NOMO-1 treated with dmso at 0.1 percent for 144 hours (cell line): ENCODE measurements at regions not wholly inside any gene's neighbourhood (a gene's known extent, or its start where the extent isn't known, plus 50 kb on each side); places are given as distances from the start of the nearest gene placed in this dataset.
"Not testable (repeated sequence)": the region's sequence is repeated elsewhere in the genome, so short reads cannot be mapped to it uniquely, and the experiment has no call there.

Experiments used
- DNase-seq: peaks from one replicate; lab custom pipeline; 2025; ENCODE audit not compliant: unreplicated experiment; lab: John Stamatoyannopoulos, UW

DNA sequence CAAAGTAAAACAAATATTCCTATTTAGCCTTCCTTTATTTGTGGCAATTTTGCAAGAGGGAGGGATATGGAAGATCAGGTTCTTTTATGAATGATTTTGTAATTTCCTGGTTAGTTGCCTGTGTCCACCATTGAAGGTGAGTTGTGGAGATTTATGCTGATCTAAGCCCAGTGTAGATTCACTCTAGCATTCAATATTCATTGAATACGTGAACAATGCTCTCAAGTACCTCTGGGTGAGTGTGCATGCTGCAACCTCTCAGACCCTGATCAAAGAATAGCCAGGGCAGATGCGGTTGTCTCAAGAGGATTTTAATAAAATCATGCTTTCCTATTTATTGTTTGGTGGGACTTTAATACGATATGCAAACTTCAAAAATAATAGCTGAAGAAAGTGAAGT is 628.4 kb downstream of the SPRY1 start:
- DNase-seq: no peak

DNA sequence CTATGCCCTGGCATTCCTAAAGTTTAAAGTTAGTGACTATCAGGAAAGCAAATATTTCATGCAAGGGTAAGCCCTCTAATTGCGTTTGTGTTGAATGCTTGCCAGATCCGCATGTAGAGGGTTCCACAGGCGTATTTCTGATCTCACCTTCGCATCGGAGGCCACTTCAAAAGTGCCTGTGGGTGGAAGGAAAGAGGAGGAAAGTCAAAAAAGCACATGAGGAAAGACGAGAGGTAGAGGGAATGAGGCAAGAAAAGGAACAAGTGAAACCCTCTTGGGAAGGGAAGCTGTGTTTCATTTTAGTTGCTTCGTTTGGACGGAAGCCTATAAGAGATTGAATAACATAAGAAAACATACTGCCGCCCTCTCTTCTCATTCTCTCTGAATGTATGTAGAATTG is 628.8 kb downstream of the SPRY1 start:
- no peak for DNase-seq

DNA sequence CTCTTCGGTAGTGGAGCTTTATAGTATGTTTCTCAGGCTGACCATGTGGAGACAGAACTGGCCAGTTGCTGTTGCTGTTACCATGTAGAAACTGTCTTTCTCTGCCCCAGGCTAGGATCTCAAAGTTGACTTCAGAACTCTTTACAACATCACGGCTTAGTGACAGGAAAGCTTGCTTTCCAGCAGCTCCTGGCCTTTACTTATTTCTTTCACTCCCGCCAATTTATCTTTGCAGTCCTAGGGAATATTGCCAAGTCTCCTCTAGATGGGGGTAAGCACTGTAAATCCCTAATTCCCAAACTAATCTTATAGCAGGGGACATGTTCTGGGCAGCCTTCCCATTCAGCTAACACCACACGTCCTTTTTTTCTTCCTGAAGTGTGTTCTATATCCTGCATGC is 631.6 kb downstream of the SPRY1 start:
- no peak for DNase-seq

DNA sequence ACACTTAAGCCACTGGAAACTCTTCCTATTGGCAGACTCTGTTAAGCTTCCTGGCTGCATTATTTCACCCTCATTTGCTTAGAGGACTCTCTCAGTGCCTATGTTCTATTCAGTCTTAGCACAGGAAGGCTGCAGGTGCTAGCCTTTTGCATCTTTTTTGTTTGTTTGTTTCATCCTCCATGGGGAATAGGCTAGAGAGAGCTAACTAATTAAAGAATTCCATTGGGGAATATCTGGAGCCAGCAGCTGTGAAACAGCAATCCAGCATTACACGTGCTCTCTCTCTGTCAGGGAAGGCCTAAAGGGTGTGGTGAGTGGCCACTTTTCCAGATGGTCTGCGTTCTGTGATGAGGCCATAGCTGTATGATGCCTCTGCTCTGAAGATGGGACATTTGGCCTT is 633.6 kb downstream of the SPRY1 start:
- DNase-seq: no peak

DNA sequence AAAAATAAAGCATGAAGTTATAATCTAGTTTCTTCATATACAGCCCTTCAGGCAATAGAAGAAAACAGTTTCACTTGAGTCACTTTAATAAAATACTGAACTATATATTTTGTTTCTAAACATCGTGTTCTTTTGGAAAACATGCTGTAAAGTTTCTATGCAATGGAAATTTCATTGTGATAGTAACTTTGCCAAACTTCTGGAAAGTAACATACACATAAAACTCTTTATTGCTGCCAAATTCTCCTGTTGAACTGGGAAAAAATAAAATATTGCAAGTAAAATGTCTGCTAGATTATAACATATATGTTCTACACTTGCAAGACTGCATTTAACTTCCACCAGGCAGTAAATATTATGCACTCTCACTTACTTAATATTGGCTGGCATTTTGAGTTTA is 635.4 kb downstream of the SPRY1 start:
- DNase-seq: no peak

DNA sequence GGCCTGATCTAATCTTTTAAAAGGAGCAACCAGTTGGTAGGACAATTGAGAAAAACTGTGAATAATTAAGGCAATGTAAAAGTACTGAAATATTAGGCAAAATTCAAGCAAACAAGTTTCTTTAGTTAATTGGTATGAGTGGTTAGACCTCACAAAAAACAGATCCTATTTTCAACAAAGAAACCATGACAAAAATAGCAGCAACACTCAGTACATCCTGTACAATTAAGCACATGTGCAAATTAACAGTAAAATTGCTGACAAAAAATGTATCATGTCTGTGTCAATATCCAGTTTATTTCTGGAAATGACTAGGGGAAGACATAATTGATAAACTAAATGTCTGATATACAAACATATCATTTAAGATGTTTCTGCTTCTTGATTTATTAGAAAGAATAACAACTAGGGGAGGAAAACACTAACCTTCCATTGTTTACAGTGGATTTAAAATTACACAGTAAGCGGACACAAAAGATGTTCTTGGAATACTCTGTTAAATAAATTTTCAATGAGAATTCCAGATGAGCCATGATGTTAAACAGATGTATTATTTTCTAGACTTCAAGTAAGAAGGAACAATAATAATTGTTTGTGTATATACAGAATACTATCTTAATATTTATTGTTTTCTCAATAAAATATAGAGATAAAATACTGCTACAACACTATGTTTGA is 638.9 kb downstream of the SPRY1 start:
- DNase-seq: no peak

DNA sequence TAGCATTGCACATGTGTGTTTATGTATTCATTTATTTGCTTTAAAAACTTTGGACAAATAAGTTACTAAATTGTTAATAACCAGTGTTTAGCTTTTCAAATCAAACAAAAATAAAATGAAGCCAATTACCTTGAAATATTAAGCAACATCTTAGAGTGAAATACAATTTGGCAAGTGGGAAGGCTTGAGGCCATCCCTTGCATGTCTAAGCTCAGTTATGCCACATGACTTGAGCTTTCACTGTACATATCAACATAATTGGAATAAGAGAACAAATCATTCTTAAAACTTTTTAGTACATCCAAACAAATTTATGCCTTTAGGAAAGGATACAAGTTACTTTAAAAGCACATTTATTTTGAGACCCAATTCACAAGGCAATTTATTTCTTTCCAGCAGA is 640.6 kb downstream of the SPRY1 start:
- DNase-seq: no peak

DNA sequence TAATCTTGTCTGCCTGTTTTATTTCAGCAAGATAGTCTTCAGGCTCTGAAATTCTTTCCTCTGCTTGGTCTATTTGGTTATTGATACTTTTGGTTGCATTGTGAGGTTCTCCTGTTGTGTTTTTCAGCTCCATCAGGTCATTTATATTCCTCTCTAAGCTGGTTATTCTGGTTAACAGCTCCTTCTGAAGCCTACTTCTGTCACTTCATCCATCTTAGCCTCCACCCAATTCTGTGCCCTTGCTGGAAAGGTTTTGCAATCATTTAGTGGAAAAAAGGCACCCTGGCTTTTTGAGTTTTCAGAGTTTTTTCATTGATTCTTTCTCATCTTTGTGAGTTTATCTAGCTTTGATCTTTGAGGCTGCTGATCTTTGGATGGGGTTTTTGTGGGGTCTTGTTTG is 647.7 kb downstream of the SPRY1 start:
- DNase-seq: no peak

DNA sequence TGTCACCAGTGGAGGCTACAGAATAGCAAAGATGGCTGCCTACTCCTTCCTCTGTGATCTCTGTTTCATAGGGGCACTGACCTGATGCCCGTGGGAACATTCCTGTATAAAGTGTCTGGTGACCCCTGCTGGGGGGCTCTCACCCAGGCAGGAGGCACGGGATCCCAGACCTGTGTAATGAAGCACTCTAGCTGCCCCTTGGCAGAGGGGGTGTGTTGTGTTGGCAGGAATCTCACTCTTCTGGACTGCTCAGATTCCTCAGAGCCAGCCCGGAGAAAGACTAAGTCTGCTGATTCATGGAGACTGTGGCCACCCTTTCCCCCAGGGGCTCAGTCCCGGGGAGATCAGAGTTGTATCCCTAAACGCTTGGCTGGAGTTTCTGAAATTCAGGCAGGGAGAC is 648.3 kb downstream of the SPRY1 start:
- no peak for DNase-seq

DNA sequence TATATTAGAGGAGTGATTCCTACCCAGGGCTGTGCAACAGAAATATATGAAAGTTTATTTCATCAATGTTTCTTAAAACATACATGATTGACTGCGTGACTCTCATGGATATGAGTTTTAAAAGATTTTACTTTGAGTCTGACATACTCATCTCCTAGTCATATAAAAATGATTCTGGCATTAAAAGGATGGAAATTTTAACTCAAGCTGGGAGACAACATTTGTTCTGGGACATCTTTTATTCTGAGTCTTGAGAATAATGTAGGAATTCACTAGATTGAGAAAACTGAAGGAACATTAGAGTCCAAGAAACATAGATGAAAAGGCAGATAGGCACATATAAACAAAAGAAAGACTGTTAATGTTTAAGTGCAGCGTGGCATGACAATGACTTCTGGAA is 649.6 kb downstream of the SPRY1 start:
- no peak for DNase-seq

DNA sequence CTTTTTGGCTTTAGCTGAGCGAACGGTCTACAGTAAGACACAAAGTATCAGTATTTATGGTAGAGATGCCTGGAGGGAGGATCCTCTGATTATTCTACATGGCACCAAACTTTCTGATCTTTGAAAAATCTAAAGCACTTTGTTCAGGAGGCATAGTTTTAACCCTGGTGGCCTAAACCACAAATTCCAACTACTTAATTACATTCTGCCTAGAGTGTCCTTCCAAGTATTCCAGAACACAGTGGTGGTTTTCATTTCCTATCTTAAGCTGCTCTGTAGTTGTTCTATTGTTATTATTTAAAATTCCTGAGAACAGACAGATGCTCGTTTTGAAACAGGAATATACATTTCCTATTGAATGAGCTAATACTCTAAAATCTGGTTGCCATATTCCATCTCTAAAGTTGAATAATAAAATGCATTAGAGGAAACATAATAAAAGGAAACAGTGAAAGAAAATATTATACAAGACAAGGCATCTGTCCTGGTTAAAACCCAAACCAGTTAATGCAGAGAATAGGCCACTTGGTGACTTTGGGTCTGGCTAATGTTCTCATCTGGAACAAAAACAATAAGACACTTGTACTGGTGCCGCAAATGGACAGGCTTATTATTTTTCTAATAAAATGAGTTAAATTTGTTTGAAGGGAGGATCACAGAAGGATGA is 657.4 kb downstream of the SPRY1 start:
- DNase-seq: no peak

DNA sequence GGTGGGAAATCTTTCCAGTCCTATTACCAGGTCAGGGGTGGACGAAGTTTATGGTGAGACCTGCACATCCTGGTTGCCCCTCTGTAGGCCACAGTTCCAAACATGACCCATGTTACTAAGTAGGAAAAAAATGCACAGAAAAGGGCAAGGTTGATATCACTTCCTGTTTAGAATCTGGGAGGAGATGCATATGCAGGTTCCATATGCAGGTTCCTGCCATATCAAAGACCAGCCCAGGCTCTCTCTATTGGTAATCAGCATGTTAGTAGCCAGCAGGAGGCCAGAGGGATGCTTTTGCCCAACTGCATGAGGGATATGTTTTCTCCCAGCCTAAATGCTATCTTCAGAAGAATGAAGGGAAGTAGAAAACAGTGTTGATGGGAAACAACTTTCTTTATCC is 657.2 kb downstream of the ANKRD50 start:
- DNase-seq: no peak

DNA sequence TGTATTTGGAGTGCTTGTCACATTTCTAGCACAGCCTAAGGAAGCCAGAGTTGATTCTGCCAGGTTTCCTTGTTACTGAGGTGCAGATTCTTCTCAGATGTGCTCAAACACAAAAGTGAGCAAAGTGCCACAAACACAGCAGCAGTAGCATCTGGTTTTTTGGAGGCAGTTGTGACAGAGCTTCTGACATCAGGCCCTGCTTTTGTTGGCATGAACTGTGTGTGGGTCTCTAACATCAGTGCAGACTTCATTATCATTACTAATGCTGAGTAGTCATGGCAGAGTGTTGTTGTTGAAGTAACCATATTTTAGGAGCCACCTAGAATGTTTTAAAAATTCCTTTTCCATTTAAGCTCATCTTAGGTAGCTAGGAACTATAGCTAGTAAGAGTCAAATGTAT is 656.6 kb downstream of the ANKRD50 start:
- no peak for DNase-seq

DNA sequence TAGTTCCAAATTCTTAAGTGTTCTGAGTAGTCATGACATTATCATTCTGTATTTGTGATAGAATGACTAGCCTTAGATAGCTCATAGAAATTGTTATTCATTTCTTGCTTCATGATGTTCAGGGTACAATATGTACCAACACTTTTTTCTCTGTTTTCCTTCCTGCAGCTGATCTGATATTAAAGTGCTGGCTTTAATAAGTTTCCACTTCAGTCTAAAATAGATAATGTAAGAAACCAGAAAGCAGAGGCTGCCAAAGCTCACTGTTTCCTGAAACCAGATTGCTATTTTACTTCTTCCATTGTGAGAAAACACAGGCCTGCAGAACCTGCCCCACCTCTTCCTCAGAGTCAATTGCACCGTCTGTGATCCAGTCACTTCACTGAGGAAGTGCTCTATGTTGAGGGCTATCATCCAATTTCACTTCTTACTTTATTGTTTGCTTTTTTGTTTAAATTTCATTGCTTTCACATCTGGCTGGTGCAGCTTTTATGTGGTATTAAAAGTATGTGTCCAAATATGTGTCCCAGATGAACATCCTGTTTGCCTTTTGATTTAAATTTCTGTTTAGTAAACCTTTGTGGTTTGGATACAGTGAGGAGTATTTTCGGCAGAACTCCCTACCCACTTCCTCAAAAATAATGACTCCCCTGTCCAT is 652.1 kb downstream of the ANKRD50 start:
- peak; percentile 25 for DNase-seq

DNA sequence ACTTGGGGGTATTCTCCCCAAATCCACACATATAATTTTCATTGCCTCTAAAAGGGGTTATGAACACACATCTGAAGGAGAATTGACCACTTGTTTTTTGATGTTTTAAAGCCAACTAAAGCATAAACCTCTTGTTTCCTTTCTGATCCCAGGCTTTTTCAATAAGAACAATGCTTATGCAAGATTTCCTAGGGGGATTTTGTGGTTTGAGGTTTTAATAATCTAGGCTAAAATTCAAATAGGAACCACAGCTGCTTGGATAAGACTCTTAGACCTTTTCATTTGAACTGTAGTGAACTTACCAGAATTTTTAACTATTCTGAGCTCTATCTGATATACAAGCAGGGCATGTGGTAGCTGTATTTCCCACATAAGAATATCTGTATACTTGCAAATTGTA is 651.1 kb downstream of the ANKRD50 start:
- DNase-seq: no peak

DNA sequence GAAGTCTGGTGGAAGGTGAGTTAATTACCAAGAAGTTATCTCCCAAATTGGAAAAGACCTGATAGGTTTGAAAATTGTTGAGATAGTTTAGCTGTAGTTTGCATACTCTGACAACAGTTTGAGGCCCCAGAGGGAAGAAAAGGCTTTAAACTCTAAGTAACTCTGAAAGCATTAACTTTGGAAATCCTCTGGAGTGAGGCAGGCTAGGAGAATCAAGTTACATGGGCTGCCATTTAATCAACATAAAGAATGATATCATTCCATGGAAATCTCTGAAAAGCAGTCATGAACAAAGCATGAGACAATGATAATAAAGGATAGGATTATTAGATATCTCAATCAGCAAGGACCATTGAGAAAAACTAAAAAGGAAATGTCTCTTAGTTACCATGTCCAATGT is 647.1 kb downstream of the ANKRD50 start:
- DNase-seq: no peak

DNA sequence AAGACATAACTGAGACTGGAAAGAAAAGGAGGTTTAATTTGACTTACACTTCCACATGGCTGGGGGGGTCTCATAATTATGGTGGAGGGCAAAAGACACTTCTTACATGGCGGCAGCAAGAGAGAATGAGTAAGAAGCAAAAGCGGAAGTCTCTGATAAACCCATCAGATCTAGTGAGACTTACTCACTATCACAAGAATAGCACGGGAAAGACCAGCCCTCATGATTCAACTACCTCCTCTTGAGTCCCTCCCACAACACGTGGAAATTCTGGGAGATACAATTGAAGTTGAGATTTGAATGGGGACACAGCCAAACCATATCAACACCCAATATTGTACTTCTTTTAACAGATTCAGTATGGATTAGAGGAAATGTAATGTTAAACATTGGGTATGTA is 646.6 kb downstream of the ANKRD50 start:
- DNase-seq: no peak

DNA sequence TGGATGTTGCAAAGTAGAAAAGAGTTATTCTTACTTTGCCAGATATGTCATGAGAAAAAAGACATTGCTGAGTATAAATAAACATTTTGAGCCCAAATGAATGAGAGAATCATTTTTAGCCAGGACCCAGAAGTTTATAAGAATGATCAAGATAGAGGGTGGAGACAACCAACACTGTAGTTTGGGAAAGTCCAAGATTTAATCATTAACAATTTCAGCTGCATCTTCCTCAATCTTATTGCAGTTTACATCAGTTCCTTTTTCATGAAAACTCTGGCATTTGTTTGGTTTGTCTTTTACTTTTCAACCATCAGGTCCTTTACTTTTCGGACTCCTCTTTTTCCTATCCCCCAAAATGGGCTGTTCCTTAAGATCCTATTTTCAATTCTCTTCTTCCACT is 645.9 kb downstream of the ANKRD50 start:
- no peak for DNase-seq

DNA sequence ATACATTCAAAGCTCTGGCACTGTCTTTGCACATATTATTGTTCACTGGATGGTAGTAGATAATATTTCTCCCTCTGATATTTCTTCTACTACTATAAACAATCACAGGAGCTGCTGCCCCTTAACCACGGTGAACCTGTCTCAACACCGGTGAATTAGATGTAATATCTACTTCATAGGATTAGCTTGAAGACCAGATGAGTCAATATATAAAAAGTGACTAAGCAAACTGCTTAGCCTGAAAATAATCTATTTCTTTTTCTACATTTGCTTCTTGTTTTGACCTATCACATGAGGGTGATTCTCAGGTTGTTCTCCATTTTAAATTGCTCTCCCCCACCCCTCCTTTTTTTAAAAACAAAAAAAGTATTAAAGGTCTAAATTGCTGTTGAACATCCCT is 645.5 kb downstream of the ANKRD50 start:
- DNase-seq: no peak

DNA sequence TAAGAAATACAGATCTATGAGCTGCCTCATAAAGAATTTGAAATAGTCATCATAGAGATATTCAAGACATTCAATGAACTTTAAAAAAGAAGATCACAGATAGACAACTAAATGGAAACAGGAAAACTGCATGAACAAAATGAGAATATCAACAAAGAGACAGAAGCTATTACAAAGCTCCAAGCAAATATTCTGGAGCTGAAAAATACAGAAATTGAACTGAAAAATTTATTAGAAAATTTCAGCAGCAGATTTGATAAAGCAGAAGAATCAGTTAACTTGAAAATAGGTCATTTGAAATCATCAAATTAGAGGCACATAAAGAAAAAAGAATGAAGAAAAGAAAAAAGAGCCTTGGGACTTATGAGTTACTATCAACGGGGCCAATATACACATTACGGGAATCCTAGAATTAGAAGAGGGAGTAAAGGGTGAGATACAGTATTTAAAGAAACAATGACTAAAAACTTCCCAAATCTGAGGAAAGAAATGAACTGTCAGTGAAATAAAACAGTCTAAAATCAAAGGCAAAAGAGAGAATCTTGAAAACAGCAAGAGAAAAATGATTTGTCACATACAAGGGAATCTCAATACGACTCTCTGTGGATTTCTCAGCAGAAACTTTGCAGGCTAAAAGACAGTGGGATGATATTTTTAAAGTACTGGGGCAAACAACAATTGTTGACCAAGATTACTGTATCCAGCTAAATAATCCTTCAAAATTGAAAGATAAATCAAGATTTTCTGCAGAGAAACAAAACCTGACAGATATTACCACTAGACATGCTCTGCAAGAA is 641.6 kb downstream of the ANKRD50 start:
- no peak for DNase-seq

DNA sequence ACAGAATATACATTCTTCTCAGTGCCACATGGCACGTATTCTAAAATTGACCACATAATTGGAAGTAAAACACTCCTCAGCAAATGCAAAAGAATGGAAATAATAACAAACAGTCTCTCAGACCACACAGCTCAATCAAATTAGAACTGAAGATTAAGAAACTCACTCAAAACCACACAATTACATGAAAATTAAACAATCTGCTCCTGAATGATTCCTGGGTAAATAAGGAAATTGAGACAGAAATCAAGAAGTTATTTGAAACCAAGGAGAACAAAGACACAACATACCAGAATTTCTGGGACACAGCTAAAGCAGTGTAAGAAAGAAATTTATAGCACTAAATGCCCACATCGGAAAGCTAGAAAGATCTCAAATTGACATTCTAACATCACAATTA is 637.3 kb downstream of the ANKRD50 start:
- not testable (repeated sequence) for DNase-seq
